ENCODE measurements at regions not wholly inside any gene's neighbourhood (a gene's known extent, or its start where the extent isn't known, plus 50 kb on each side); places are given as distances from the start of the nearest gene placed in this dataset.

DNA sequence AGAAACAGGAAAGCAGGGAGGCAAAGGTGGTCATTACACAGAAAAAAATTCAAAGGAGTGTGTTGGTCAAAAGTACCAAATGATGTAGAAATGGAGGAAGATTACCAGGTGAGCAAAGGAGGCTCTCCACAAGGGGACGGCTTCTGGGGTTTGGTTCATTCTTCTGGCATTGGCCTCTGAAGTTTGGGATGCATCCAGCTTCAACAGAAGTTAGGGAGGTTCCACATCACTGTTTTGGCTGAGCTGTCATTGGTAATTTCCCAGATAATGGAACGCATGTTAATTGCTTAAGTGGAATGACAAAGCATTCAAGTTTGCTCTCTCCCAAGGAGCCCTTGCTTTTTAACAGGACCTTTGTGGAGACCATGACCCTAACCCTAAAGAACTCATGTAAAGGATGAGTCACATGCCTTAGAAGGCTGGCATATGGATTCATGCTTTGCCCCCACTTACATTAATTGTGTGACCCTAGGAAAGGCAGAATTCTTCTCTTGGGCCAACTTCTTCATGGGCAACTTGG lies 398.6 kb downstream of the GPAM start:
- DNase-seq (ENCODE audit: low spot score in 2 of 2), result no peak
- TF ChIP-seq, protein P1, sequence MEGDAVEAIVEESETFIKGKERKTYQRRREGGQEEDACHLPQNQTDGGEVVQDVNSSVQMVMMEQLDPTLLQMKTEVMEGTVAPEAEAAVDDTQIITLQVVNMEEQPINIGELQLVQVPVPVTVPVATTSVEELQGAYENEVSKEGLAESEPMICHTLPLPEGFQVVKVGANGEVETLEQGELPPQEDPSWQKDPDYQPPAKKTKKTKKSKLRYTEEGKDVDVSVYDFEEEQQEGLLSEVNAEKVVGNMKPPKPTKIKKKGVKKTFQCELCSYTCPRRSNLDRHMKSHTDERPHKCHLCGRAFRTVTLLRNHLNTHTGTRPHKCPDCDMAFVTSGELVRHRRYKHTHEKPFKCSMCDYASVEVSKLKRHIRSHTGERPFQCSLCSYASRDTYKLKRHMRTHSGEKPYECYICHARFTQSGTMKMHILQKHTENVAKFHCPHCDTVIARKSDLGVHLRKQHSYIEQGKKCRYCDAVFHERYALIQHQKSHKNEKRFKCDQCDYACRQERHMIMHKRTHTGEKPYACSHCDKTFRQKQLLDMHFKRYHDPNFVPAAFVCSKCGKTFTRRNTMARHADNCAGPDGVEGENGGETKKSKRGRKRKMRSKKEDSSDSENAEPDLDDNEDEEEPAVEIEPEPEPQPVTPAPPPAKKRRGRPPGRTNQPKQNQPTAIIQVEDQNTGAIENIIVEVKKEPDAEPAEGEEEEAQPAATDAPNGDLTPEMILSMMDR (IDR thresholded peaks at IDR 0.05), result no peak
- TF ChIP-seq POLR2A (IDR thresholded peaks at IDR 0.05), result no peak
- intact Hi-C loops (cut with DNase I; ENCODE audit: low total_unique reads), result no loop called here
- H3K4me3 ChIP-seq (ENCODE audit: low read depth, poor library complexity, severe bottlenecking), result no peak overlapping the region
- 47 to 55% methylated on average over 2 of the region's 2 CpGs for WGBS, 2 donors

DNA sequence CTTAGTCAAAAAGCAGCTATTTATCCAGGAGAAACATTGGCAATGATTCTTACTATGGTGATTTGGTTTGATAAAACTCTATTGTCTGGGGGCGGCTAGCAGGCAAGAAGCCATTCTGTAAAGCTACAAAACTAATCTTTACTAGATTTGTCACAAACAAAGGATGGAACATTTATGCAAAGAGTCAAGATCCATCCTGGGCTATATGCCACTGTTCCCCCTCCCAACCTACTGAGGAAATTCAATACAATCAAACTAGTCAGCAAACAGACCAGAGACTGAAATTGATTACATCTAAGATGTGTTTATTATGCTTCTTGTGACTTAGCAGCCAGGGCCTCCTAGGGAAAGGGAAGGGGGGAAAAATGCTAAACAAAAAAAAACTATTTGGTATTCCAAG lies 397.6 kb downstream of the GPAM start:
- 66 to 76% methylated on average over 1 of the region's 1 CpG for WGBS, 2 donors
- TF ChIP-seq POLR2A (IDR thresholded peaks at IDR 0.05), result no peak
- TF ChIP-seq, protein P1 (IDR thresholded peaks at IDR 0.05), result no peak
- intact Hi-C loops (cut with DNase I; ENCODE audit: low total_unique reads), result no loop called here
- DNase-seq (ENCODE audit: low spot score in 2 of 2), result no peak
- H3K4me3 ChIP-seq (ENCODE audit: low read depth, poor library complexity, severe bottlenecking), result no peak overlapping the region

DNA sequence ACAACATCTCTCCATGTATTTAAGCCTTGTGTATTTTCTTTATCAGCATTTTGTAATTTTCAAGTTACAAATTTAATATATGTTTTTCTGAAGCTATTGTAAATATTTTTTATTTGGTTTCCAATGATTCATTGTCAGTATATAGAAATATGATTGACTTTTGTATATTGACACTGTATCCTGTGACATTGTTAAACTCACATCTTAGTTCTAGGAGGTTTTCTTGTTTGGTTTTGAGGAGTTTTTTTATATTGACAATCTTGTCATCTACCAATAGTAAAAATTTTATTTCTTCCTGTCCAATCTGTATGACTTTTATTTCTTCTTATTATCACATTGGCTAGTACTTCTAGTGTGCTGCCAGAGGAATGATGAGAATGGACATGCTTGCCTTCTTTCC lies 393.7 kb downstream of the GPAM start:
- H3K4me3 ChIP-seq (ENCODE audit: low read depth, poor library complexity, severe bottlenecking), result no peak overlapping the region
- DNase-seq (ENCODE audit: low spot score in 2 of 2), result no peak
- intact Hi-C loops (cut with DNase I; ENCODE audit: low total_unique reads), result no loop called here
- TF ChIP-seq, protein P1 (IDR thresholded peaks at IDR 0.05), result no peak
- no peak for TF ChIP-seq POLR2A (IDR thresholded peaks at IDR 0.05)

DNA sequence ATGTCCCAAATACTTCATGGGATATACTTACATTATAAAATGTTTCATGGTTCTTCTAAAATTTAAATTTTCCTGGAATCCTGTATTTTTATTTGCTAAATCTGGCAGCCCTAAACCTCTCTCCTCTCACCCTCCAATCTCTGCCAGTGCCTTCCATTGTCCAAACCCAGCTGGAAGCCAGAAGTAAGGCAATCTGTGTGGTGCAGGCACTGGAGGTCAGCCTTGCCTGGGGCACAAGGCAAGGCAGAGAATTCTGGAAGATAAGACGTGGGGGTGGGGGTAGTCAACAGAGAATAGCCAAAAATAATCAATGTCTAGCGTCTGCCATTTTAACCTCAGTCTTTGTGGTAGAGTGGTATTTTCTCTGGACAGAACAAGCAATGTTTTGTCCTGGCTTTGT lies 381.7 kb downstream of the GPAM start:
- TF ChIP-seq, protein P1 (IDR thresholded peaks at IDR 0.05), result no peak
- TF ChIP-seq POLR2A (IDR thresholded peaks at IDR 0.05), result no peak
- 78 to 87% methylated on average over 2 of the region's 2 CpGs for WGBS, 2 donors
- H3K4me3 ChIP-seq (ENCODE audit: low read depth, poor library complexity, severe bottlenecking), result no peak overlapping the region
- no peak for DNase-seq (ENCODE audit: low spot score in 2 of 2)
- intact Hi-C loops (cut with DNase I; ENCODE audit: low total_unique reads), result no loop called here

DNA sequence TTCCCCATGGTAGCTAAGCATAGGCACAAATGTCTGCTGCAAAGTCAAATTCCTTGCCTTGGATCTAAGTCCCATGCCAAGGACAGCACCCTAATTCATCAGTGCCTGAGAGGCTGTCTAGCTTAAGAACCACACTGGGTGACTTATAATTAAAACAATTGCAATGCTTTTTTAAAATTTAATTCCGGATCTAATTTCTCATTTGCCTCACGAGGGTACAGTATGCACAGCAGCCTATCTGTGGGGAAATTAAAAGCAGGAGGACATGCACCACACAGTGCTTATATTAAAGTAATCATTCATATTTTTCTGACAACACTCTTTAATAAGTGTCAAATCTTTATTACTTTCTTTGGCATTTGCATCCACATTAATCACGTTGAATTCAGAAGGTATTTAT lies 378.8 kb downstream of the GPAM start:
- 48 to 49% methylated on average over 3 of the region's 3 CpGs for WGBS, 2 donors
- intact Hi-C loops (cut with DNase I; ENCODE audit: low total_unique reads), result no loop called here
- TF ChIP-seq POLR2A (IDR thresholded peaks at IDR 0.05), result no peak
- TF ChIP-seq, protein P1 (IDR thresholded peaks at IDR 0.05), result no peak

DNA sequence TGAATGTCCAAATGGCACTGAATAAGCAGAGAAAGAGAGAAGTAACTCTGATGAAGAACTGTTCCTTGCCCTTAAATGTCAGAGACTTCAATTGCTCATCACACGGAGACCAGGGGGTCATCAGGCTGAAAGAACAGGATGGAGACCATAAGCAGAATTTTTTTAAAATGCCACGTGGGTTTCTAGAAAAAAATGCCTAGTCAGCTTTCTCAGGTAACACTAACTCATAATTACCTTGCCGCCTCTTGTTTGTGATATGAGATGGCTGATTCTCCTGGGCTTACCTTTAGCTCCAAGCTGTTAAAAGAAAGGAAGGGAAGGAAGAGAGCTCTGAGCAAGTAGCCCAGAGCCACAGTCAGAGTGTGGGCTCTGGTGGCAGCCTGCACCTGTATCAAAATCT lies 372.0 kb downstream of the GPAM start:
- intact Hi-C loops (cut with DNase I; ENCODE audit: low total_unique reads), result no loop called here
- TF ChIP-seq, protein P1 (IDR thresholded peaks at IDR 0.05), result no peak
- no peak for DNase-seq (ENCODE audit: low spot score in 2 of 2)
- H3K4me3 ChIP-seq (ENCODE audit: low read depth, poor library complexity, severe bottlenecking), result no peak overlapping the region
- 70 to 72% methylated on average over 3 of the region's 3 CpGs for WGBS, 2 donors

More for the DNA sequence above, 378.8 kb downstream of the GPAM start:
- H3K4me3 ChIP-seq (ENCODE audit: low read depth, poor library complexity, severe bottlenecking), result no peak overlapping the region
- no peak for DNase-seq (ENCODE audit: low spot score in 2 of 2)

Measured in lower leg skin (tissue), 4 donors.